ENCODE measurements at regions not wholly inside any gene's neighbourhood (a gene's known extent, or its start where the extent isn't known, plus 50 kb on each side); places are given as distances from the start of the nearest gene placed in this dataset.

- Histone ChIP-seq H3K27me3 (ENCODE audit: insufficient read depth, low read length) (no peaks in the 10 kb centered on the region), H3K9me3 (ENCODE audit: insufficient read depth, low read depth, low read length) (no peaks in the 10 kb centered on the region), H3K27ac (ENCODE audit: low read length) (no peak overlapping the region), H3K36me3 (ENCODE audit: insufficient read depth, low read depth, low read length) (no peaks in the 10 kb centered on the region), H3K4me1 (ENCODE audit: insufficient read depth, low read length) (peaks cover 5% of the 10 kb centered on the region; the same call in 1 of the 2 replicates), H3K9ac (ENCODE audit: low read depth, low read length) (no peak overlapping the region), H3K4me3 (ENCODE audit: low read length) (no peak overlapping the region)
These were observed 479.8 kb upstream of the TBL1XR1 start for GRCh38 chr3:177676947-177677587.

DNA sequence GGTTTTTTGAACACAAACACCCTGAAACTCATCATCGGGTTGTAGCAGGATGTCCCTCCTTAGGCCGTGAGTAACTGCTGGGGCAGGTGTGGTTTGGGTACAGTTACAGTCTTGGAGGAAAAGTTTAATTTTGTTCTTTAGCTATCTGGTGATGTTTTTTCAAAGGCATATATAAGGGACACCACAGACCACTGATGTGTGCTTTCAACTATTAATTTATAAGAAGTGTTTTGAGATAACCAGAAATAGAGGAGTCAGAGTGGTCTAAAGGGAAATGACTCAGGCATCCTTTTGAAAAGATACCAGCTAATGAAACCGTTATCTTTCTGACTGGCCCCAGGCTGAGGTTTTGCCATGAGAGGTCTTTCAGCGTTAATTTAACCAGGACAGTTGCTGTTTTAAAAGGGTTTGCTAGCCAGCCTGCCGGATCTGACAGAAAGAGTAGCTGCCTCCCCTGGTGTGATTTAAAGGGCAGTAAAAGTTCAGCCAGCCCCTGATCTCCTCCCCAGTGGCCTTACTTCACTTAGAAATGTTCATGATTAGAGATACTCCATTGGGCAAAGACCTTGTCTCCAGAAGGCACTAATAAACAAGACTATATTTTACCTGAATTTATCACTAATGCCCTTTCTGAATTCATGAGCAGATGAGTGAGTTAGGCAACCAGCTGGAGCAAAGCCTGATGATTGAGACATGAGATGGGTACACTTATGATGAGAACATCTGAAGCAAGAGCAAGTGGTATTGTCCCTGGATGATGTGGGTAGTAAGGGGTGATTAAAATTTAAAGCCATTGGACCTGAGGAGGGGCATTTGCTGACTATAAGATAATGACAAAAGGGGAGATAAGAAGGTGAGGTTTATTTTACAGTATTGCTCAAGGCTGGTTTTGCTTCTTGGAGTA lies 482.5 kb upstream of the TBL1XR1 start:
- Histone ChIP-seq H3K27ac (ENCODE audit: low read length) (no peak overlapping the region), H3K36me3 (ENCODE audit: insufficient read depth, low read depth, low read length) (no peaks in the 10 kb centered on the region), H3K9ac (ENCODE audit: low read depth, low read length) (no peak overlapping the region), H3K4me3 (ENCODE audit: low read length) (no peak overlapping the region), H3K27me3 (ENCODE audit: insufficient read depth, low read length) (no peaks in the 10 kb centered on the region), H3K4me1 (ENCODE audit: insufficient read depth, low read length) (peaks cover 5% of the 10 kb centered on the region; the same call in 1 of the 2 replicates), H3K9me3 (ENCODE audit: insufficient read depth, low read depth, low read length) (no peaks in the 10 kb centered on the region)

- peaks cover 5% of the 10 kb centered on the region; the same call in 1 of the 2 replicates for H3K4me1 ChIP-seq (ENCODE audit: insufficient read depth, low read length)
- H3K36me3 ChIP-seq (ENCODE audit: insufficient read depth, low read depth, low read length), result no peaks in the 10 kb centered on the region
- no peak overlapping the region for H3K9ac ChIP-seq (ENCODE audit: low read depth, low read length)
- no peak overlapping the region for H3K4me3 ChIP-seq (ENCODE audit: low read length)
- H3K9me3 ChIP-seq (ENCODE audit: insufficient read depth, low read depth, low read length), result no peaks in the 10 kb centered on the region
- no peak overlapping the region for H3K27ac ChIP-seq (ENCODE audit: low read length)
- H3K27me3 ChIP-seq (ENCODE audit: insufficient read depth, low read length), result no peaks in the 10 kb centered on the region
These were observed 483.2 kb upstream of the TBL1XR1 start for GRCh38 chr3:177680472-177680821.

DNA sequence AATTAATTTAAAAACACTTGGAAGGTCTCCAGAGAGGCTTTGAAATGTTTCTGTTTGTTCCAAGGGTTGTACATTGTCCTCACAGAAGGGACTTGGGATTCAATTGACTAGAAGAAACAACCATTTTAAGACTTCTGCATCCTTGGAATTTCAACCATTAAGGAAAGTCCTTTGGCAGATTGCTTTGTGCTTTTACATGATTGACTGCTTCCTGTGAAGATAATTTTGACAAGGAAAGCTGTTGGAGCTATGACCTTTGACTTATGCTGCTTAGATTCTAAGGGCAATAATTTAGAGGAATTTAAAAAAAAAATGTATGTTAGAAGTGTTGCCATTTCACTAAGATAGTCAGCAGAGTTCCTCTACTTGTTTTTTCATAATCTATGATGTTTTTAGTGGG lies 483.9 kb upstream of the TBL1XR1 start:
- no peaks in the 10 kb centered on the region for H3K36me3 ChIP-seq (ENCODE audit: insufficient read depth, low read depth, low read length)
- no peaks in the 10 kb centered on the region for H3K9me3 ChIP-seq (ENCODE audit: insufficient read depth, low read depth, low read length)
- no peak overlapping the region for H3K9ac ChIP-seq (ENCODE audit: low read depth, low read length)
- H3K27ac ChIP-seq (ENCODE audit: low read length), result no peak overlapping the region
- H3K27me3 ChIP-seq (ENCODE audit: insufficient read depth, low read length), result no peaks in the 10 kb centered on the region
- H3K4me1 ChIP-seq (ENCODE audit: insufficient read depth, low read length), result peaks cover 5% of the 10 kb centered on the region; the same call in 1 of the 2 replicates
- H3K4me3 ChIP-seq (ENCODE audit: low read length), result no peak overlapping the region

DNA sequence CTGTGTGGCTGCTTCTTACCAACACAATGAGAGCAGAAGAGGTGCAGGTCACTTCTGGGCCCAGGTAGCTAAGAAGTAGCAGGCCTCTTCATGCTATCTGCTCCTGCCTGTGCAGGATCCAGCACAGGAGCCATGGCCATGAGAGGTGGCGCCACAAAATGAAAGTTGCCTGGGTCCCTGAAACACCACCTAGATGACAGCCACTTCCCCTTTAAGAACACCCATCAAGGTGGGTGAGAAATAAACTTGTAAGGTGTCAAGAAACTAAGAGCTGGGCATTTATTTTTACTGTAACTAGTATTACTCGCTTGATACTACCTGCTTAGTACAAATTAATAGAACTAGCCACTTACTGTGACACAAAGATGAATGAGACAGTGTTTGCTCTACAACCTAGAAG lies 484.6 kb upstream of the TBL1XR1 start:
- no peak overlapping the region for H3K27ac ChIP-seq (ENCODE audit: low read length)
- no peak overlapping the region for H3K9ac ChIP-seq (ENCODE audit: low read depth, low read length)
- H3K27me3 ChIP-seq (ENCODE audit: insufficient read depth, low read length), result no peaks in the 10 kb centered on the region
- H3K9me3 ChIP-seq (ENCODE audit: insufficient read depth, low read depth, low read length), result no peaks in the 10 kb centered on the region
- peaks cover 2% of the 10 kb centered on the region; the same call in 1 of the 2 replicates for H3K4me1 ChIP-seq (ENCODE audit: insufficient read depth, low read length)
- no peak overlapping the region for H3K4me3 ChIP-seq (ENCODE audit: low read length)
- H3K36me3 ChIP-seq (ENCODE audit: insufficient read depth, low read depth, low read length), result no peaks in the 10 kb centered on the region

- Histone ChIP-seq H3K36me3 (ENCODE audit: insufficient read depth, low read depth, low read length) (no peaks in the 10 kb centered on the region), H3K4me1 (ENCODE audit: insufficient read depth, low read length) (no peaks in the 10 kb centered on the region; the same call in 1 of the 2 replicates), H3K27me3 (ENCODE audit: insufficient read depth, low read length) (no peaks in the 10 kb centered on the region), H3K27ac (ENCODE audit: low read length) (no peak overlapping the region), H3K4me3 (ENCODE audit: low read length) (no peak overlapping the region), H3K9me3 (ENCODE audit: insufficient read depth, low read depth, low read length) (no peaks in the 10 kb centered on the region), H3K9ac (ENCODE audit: low read depth, low read length) (no peak overlapping the region)
These were observed 486.3 kb upstream of the TBL1XR1 start for GRCh38 chr3:177683586-177683985.

GRCh38 chr3:177686671-177687070 lies 489.4 kb upstream of the TBL1XR1 start:
- Histone ChIP-seq H3K4me3 (ENCODE audit: low read length) (no peak overlapping the region), H3K4me1 (ENCODE audit: insufficient read depth, low read length) (no peaks in the 10 kb centered on the region; the same call in 1 of the 2 replicates), H3K36me3 (ENCODE audit: insufficient read depth, low read depth, low read length) (no peaks in the 10 kb centered on the region), H3K9ac (ENCODE audit: low read depth, low read length) (no peak overlapping the region), H3K27me3 (ENCODE audit: insufficient read depth, low read length) (no peaks in the 10 kb centered on the region), H3K27ac (ENCODE audit: low read length) (no peak overlapping the region), H3K9me3 (ENCODE audit: insufficient read depth, low read depth, low read length) (no peaks in the 10 kb centered on the region)

DNA sequence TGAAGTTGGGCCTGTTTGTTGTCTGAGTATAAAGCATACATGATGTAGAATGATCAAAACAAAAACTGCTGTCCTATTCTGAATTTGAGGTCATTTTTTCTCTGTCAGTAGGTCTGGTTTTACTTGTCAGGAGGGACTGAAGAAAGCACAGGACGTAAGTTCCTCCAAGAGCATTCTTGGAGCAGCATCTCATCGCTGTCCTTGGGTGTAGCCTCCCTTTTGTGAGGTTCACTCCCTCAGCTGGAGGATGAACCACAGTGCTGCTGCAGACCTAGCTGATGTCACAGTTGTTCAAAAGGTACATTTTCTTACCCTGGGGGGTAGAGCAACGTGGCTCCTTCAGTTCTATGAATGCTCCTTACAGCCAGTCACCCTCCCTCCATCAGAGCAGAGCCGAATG lies 490.0 kb upstream of the TBL1XR1 start:
- Histone ChIP-seq H3K36me3 (ENCODE audit: insufficient read depth, low read depth, low read length) (no peaks in the 10 kb centered on the region), H3K27me3 (ENCODE audit: insufficient read depth, low read length) (no peaks in the 10 kb centered on the region), H3K27ac (ENCODE audit: low read length) (no peak overlapping the region), H3K4me1 (ENCODE audit: insufficient read depth, low read length) (no peaks in the 10 kb centered on the region; the same call in 1 of the 2 replicates), H3K9me3 (ENCODE audit: insufficient read depth, low read depth, low read length) (no peaks in the 10 kb centered on the region), H3K9ac (ENCODE audit: low read depth, low read length) (no peak overlapping the region), H3K4me3 (ENCODE audit: low read length) (no peak overlapping the region)

- Histone ChIP-seq H3K27me3 (ENCODE audit: insufficient read depth, low read length) (no peaks in the 10 kb centered on the region), H3K27ac (ENCODE audit: low read length) (no peak overlapping the region), H3K4me3 (ENCODE audit: low read length) (no peak overlapping the region), H3K36me3 (ENCODE audit: insufficient read depth, low read depth, low read length) (no peaks in the 10 kb centered on the region), H3K9ac (ENCODE audit: low read depth, low read length) (no peak overlapping the region), H3K9me3 (ENCODE audit: insufficient read depth, low read depth, low read length) (no peaks in the 10 kb centered on the region), H3K4me1 (ENCODE audit: insufficient read depth, low read length) (no peaks in the 10 kb centered on the region; the same call in 1 of the 2 replicates)
These were observed 490.9 kb upstream of the TBL1XR1 start for GRCh38 chr3:177688152-177688551.

DNA sequence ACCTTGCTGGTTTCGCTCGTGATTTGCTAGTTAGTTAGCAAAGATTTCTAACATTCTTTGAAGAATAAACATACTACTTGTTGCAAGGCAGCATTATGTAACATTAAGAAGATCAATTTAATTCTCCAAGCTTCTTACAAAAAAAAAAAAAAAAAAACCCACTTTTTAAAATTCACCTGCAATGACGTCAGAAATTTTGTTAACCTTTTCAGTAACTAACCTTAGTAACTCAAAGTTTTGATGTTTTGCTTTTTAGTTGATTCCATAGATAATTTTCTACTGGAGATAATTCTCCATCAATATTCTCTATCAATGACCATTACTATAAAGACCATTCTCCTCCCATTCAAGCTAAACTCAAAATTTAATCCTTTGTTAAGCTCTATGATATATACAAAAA lies 491.8 kb upstream of the TBL1XR1 start:
- Histone ChIP-seq H3K9me3 (ENCODE audit: insufficient read depth, low read depth, low read length) (no peaks in the 10 kb centered on the region), H3K36me3 (ENCODE audit: insufficient read depth, low read depth, low read length) (no peaks in the 10 kb centered on the region), H3K4me3 (ENCODE audit: low read length) (no peak overlapping the region), H3K27me3 (ENCODE audit: insufficient read depth, low read length) (no peaks in the 10 kb centered on the region), H3K27ac (ENCODE audit: low read length) (no peak overlapping the region), H3K4me1 (ENCODE audit: insufficient read depth, low read length) (peaks cover 8% of the 10 kb centered on the region; the same call in 1 of the 2 replicates), H3K9ac (ENCODE audit: low read depth, low read length) (no peak overlapping the region)

DNA sequence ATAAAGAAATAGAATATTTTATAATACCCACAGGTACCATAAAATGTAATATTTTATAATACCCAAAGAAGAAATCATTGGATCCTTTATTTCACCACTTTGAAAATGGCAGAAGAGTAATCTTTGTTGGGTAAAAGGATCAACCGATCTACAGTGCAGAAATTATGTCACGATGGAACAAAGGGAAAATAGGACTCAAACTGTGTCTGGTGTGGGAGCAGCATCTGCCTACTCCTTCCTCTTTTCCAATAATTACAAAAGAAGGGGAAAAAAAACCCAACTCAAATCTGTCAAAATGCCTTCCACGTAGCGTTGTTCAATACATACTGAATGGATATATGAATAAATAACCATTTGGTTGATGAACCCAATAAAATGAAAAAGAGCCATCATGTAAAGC lies 492.6 kb upstream of the TBL1XR1 start:
- Histone ChIP-seq H3K4me3 (ENCODE audit: low read length) (no peak overlapping the region), H3K9me3 (ENCODE audit: insufficient read depth, low read depth, low read length) (no peaks in the 10 kb centered on the region), H3K27ac (ENCODE audit: low read length) (no peak overlapping the region), H3K4me1 (ENCODE audit: insufficient read depth, low read length) (peaks cover 10% of the 10 kb centered on the region; the same call in 1 of the 2 replicates), H3K36me3 (ENCODE audit: insufficient read depth, low read depth, low read length) (no peaks in the 10 kb centered on the region), H3K27me3 (ENCODE audit: insufficient read depth, low read length) (no peaks in the 10 kb centered on the region), H3K9ac (ENCODE audit: low read depth, low read length) (no peak overlapping the region)

DNA sequence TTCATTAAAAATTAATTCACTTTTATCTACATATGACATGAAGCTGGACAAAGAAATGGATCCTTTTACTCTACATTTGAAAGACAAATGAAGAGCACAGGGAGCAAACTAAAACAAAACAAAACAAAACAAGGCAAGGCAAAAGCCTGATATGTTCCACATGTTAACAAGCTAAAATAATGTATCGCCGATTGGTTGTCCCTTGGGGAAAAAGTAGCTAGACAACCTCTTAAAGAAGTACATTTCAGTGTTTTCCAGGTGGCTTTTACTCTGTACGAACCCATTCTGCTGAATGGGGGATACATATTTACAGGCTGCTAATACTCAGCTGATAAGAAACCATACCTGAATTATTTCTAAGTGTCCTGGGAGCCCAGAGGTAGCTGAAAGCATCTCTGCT lies 493.0 kb upstream of the TBL1XR1 start:
- Histone ChIP-seq H3K36me3 (ENCODE audit: insufficient read depth, low read depth, low read length) (no peaks in the 10 kb centered on the region), H3K9me3 (ENCODE audit: insufficient read depth, low read depth, low read length) (no peaks in the 10 kb centered on the region), H3K9ac (ENCODE audit: low read depth, low read length) (no peak overlapping the region), H3K27ac (ENCODE audit: low read length) (no peak overlapping the region), H3K27me3 (ENCODE audit: insufficient read depth, low read length) (no peaks in the 10 kb centered on the region), H3K4me3 (ENCODE audit: low read length) (no peak overlapping the region), H3K4me1 (ENCODE audit: insufficient read depth, low read length) (peaks cover 10% of the 10 kb centered on the region; the same call in 1 of the 2 replicates)
